ENCODE measurements at regions not wholly inside any gene's neighbourhood (a gene's known extent, or its start where the extent isn't known, plus 50 kb on each side); places are given as distances from the start of the nearest gene placed in this dataset.

DNA sequence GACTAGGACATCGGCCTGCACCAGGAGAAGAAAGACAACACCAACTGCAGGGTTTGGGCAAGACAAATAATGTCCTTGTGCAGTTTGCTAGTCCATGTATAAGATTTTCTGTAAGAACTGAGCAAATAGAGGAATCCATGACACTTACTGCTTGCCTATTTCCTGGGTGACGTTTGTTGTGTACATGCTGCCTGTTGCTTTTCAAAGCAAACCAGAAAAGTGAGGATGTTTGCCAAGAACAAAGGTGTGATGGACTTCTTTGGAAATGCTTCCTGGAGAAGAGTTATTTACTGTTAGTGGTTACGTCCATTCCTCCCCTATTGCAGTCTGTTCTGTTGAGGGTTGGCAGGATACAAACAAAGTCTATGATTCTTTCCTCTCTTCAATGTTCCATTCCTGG lies 126.5 kb downstream of the CASP12 start:
- TF ChIP-seq, protein P1, sequence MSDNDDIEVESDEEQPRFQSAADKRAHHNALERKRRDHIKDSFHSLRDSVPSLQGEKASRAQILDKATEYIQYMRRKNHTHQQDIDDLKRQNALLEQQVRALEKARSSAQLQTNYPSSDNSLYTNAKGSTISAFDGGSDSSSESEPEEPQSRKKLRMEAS (IDR thresholded peaks at IDR 0.05), result no peak
- TF ChIP-seq FOXM1 (IDR thresholded peaks at IDR 0.05; ENCODE audit: borderline replicate concordance, low read depth), result no peak
- TF ChIP-seq TAF1 (IDR thresholded peaks at IDR 0.05; ENCODE audit: low read depth), result no peak
- TF ChIP-seq, protein P2, sequence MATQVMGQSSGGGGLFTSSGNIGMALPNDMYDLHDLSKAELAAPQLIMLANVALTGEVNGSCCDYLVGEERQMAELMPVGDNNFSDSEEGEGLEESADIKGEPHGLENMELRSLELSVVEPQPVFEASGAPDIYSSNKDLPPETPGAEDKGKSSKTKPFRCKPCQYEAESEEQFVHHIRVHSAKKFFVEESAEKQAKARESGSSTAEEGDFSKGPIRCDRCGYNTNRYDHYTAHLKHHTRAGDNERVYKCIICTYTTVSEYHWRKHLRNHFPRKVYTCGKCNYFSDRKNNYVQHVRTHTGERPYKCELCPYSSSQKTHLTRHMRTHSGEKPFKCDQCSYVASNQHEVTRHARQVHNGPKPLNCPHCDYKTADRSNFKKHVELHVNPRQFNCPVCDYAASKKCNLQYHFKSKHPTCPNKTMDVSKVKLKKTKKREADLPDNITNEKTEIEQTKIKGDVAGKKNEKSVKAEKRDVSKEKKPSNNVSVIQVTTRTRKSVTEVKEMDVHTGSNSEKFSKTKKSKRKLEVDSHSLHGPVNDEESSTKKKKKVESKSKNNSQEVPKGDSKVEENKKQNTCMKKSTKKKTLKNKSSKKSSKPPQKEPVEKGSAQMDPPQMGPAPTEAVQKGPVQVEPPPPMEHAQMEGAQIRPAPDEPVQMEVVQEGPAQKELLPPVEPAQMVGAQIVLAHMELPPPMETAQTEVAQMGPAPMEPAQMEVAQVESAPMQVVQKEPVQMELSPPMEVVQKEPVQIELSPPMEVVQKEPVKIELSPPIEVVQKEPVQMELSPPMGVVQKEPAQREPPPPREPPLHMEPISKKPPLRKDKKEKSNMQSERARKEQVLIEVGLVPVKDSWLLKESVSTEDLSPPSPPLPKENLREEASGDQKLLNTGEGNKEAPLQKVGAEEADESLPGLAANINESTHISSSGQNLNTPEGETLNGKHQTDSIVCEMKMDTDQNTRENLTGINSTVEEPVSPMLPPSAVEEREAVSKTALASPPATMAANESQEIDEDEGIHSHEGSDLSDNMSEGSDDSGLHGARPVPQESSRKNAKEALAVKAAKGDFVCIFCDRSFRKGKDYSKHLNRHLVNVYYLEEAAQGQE (IDR thresholded peaks at IDR 0.05; ENCODE audit: low read depth), result no peak
- TF ChIP-seq CREB1 (IDR thresholded peaks at IDR 0.05; ENCODE audit: low read depth), result no peak
- TF ChIP-seq NFIC (IDR thresholded peaks at IDR 0.05), result no peak
- no peak for TF ChIP-seq EP300 (IDR thresholded peaks at IDR 0.05; ENCODE audit: borderline replicate concordance)
- no peak for TF ChIP-seq CEBPB (IDR thresholded peaks at IDR 0.05)
- TF ChIP-seq TEAD4 (IDR thresholded peaks at IDR 0.05), result no peak
- no peak for TF ChIP-seq TCF12 (IDR thresholded peaks at IDR 0.05; ENCODE audit: low read depth)
- no peak for TF ChIP-seq ZBTB7A (IDR thresholded peaks at IDR 0.05; ENCODE audit: low read depth)
- no peak for TF ChIP-seq RAD21 (IDR thresholded peaks at IDR 0.05; ENCODE audit: low read depth)
- TF ChIP-seq EGR1 (IDR thresholded peaks at IDR 0.05), result no peak
